GM21528 (cell line): ENCODE measurements at regions not wholly inside any gene's neighbourhood (a gene's known extent, or its start where the extent isn't known, plus 50 kb on each side); places are given as distances from the start of the nearest gene placed in this dataset.

ENCODE experiments used
- ATAC-seq: cut with Tn5 transposase; IDR thresholded peaks from one replicate; pipeline ENCODE4 v1.9.1; 2021; ENCODE audit warnings: mild to moderate bottlenecking, moderate library complexity; ENCODE audit not compliant: unreplicated experiment, low FRiP score

GRCh38 chr5:4419281-4419680 is 720.8 kb upstream of the ADAMTS16 start:
- ATAC-seq = no peak

- ATAC-seq = no peak
Observed at GRCh38 chr5:4420177-4420576, 720.0 kb upstream of the ADAMTS16 start.

GRCh38 chr5:4420681-4421080 is 719.4 kb upstream of the ADAMTS16 start:
- no peak for ATAC-seq

- ATAC-seq = no peak
Observed at GRCh38 chr5:4422247-4422646, 717.9 kb upstream of the ADAMTS16 start.

GRCh38 chr5:4424895-4425294 is 715.2 kb upstream of the ADAMTS16 start:
- ATAC-seq = no peak

GRCh38 chr5:4440536-4440935 is 699.6 kb upstream of the ADAMTS16 start:
- no peak for ATAC-seq

- ATAC-seq = no peak
Observed at GRCh38 chr5:4442221-4442620, 697.9 kb upstream of the ADAMTS16 start.

- ATAC-seq = no peak
Observed at GRCh38 chr5:4447657-4448056, 692.5 kb upstream of the ADAMTS16 start.

- ATAC-seq = no peak
Observed at GRCh38 chr5:4453655-4454054, 686.5 kb upstream of the ADAMTS16 start.

GRCh38 chr5:4479426-4479825 is 660.7 kb upstream of the ADAMTS16 start:
- ATAC-seq = no peak

- ATAC-seq = no peak
Observed at GRCh38 chr5:4480528-4481349, 659.4 kb upstream of the ADAMTS16 start.

GRCh38 chr5:4487581-4487980 is 652.5 kb upstream of the ADAMTS16 start:
- no peak for ATAC-seq

GRCh38 chr5:4511996-4512656 is 628.0 kb upstream of the ADAMTS16 start:
- ATAC-seq = no peak

- ATAC-seq = no peak
Observed at GRCh38 chr5:4513381-4513780, 626.7 kb upstream of the ADAMTS16 start.

GRCh38 chr5:4514067-4514648 is 626.0 kb upstream of the ADAMTS16 start:
- ATAC-seq = no peak

- no peak for ATAC-seq
Observed at GRCh38 chr5:4518903-4519672, 621.0 kb upstream of the ADAMTS16 start.

GRCh38 chr5:4520559-4520958 is 619.6 kb upstream of the ADAMTS16 start:
- ATAC-seq = no peak

GRCh38 chr5:4523038-4523437 is 617.1 kb upstream of the ADAMTS16 start:
- no peak for ATAC-seq

- no peak for ATAC-seq
Observed at GRCh38 chr5:4531756-4532704, 608.1 kb upstream of the ADAMTS16 start.

- no peak for ATAC-seq
Observed at GRCh38 chr5:4532705-4533080, 607.4 kb upstream of the ADAMTS16 start.
